Spleen (tissue), 11 donors: ENCODE measurements at regions not wholly inside any gene's neighbourhood (a gene's known extent, or its start where the extent isn't known, plus 50 kb on each side); places are given as distances from the start of the nearest gene placed in this dataset.
"Not testable (repeated sequence)": the region's sequence is repeated elsewhere in the genome, so short reads cannot be mapped to it uniquely, and the experiment has no call there.

Experiments
- DNase-seq: peaks from one replicate; pipeline ENCODE4 v3.0.0-alpha.2; 2020
- H3K27ac ChIP-seq, 8 donors: fragments of 200-600 bp; sonication (generic) in 7 of 8; 1 replicate in 4 of 8; 2 replicates in 4 of 8; pipeline versions ENCODE4 v1.5.0 to v1.8.0; 2016 to 2021; ENCODE audit warnings: inconsistent platforms in 4 of 8, mild to moderate bottlenecking in 4 of 8, moderate library complexity in 1 of 8
- H3K27me3 ChIP-seq, 7 donors: fragments of 200-600 bp; sonication (generic) in 6 of 7; replicated peaks in 1 of 7; 1 replicate in 4 of 7; 2 replicates in 3 of 7; pipeline versions ENCODE4 v1.5.0 to v1.8.0; 2016 to 2021; ENCODE audit warnings: inconsistent platforms in 3 of 7, mild to moderate bottlenecking in 1 of 7
- H3K36me3 ChIP-seq, 6 donors: fragments of 200-600 bp; sonication (generic) in 5 of 6; 1 replicate in 4 of 6; 2 replicates in 2 of 6; pipeline versions ENCODE4 v1.5.0 to v1.8.0; 2016 to 2021; ENCODE audit warnings: inconsistent platforms in 2 of 6
- H3K4me1 ChIP-seq, 6 donors: fragments of 200-600 bp; sonication (generic) in 5 of 6; 1 replicate in 3 of 6; 2 replicates in 3 of 6; pipeline versions ENCODE4 v1.5.0 to v1.8.0; 2016 to 2021; ENCODE audit warnings: inconsistent platforms in 3 of 6
- H3K4me3 ChIP-seq, 8 donors: fragments of 200-600 bp; sonication (generic) in 7 of 8; 1 replicate in 4 of 8; 2 replicates in 4 of 8; pipeline versions ENCODE4 v1.5.0 to v1.8.0; 2016 to 2021; ENCODE audit warnings: inconsistent platforms in 4 of 8, mild to moderate bottlenecking in 4 of 8, moderate library complexity in 2 of 8
- H3K9me3 ChIP-seq, 8 donors: fragments of 200-600 bp; sonication (generic) in 7 of 8; 1 replicate in 4 of 8; 2 replicates in 4 of 8; pipeline versions ENCODE4 v1.5.0 to v1.8.0; 2016 to 2021; ENCODE audit warnings: inconsistent platforms in 4 of 8
- POLR2A ChIP-seq, 3 donors: fragments of 450-650 bp; IDR thresholded peaks; one replicate each; pipeline ENCODE4 v1.5.1; 2017; ENCODE audit warnings: antibody characterized with exemption in 3 of 3, mild to moderate bottlenecking in 1 of 3
- POLR2AphosphoS5 ChIP-seq, 3 donors: sonication (generic); formaldehyde crosslinking; IDR thresholded peaks; one replicate each; pipeline ENCODE4 v1.5.1; 2017; ENCODE audit warnings: antibody characterized with exemption in 3 of 3
- WGBS, 5 donors: extraction: QIAGEN DNeasy Blood & Tissue Kit in 3 of 5; methylation state at CpG; one replicate each; pipeline versions ENCODE4 v1.1.5 to v1.1.7; 2013 to 2018; 5-methylcytosine and 5-hydroxymethylcytosine counted together
- intact Hi-C: fragments of 100-400 bp; cut with DNase I; formaldehyde crosslinking; loops from one replicate; pipeline ENCODE4 v1.15.0; 2023; ENCODE audit warnings: low total_unique reads
- TF ChIP-seq, protein P1 (sequence below), 11 experiments: fragments of 200-600 bp in 7 of 11; fragments of 450-650 bp in 4 of 11; sonication (generic) in 4 of 11; IDR thresholded peaks in 8 of 11; conservative IDR thresholded peaks in 3 of 11; 1 replicate in 7 of 11; 2 replicates in 4 of 11; pipeline versions ENCODE4 v1.4.0 to v1.8.0; 2016 to 2021; ENCODE audit warnings: antibody characterized with exemption in 11 of 11, inconsistent platforms in 4 of 11, mild to moderate bottlenecking in 1 of 11
- donor health status: healthy with polysubstance abuse.
- donor health status: DM: no; HTN: no; CAD: no; lungs with moderate emphysema.
- donor health status: DM: no; HTN: no; CAD: no.
- donor health status: Bipolar disorder and iron deficiency.
- donor health status: healthy.
- donor health status: DM: no; HTN: no; CAD: no.
- donor health status: DM: yes; HTN: yes; CAD: no.

DNA sequence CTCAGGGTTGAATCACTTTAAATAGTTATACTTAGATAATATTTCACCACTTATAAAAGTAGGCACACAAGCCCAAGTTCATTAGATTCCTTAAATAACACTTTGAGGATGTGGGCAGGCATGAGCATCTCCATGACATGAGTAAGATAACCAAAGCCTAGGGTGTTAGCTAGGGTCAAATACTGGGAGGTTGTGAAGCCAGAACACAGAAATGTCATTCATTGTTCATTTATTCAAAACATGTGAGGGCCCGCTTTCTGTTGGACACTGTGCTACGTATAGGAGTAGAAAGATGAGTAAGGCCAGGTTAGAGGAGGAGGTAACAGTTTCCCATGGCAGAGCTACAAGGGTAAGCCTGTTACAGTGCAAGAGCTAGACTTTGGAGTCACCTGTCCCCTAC, 93.5 kb upstream of the NEDD4L start:
- 87 to 97% (median 93%) methylated on average over 2 of the region's 2 CpGs for WGBS, 5 donors
- H3K4me3 ChIP-seq: no peak overlapping the region
- intact Hi-C loops: loop anchor here (10.0 kb wide), 1 partner anchor 184 kb away; no protein-coding TSS in a partner anchor
- TF ChIP-seq POLR2A (IDR thresholded peaks at IDR 0.05): no peak
- TF ChIP-seq, protein P1, sequence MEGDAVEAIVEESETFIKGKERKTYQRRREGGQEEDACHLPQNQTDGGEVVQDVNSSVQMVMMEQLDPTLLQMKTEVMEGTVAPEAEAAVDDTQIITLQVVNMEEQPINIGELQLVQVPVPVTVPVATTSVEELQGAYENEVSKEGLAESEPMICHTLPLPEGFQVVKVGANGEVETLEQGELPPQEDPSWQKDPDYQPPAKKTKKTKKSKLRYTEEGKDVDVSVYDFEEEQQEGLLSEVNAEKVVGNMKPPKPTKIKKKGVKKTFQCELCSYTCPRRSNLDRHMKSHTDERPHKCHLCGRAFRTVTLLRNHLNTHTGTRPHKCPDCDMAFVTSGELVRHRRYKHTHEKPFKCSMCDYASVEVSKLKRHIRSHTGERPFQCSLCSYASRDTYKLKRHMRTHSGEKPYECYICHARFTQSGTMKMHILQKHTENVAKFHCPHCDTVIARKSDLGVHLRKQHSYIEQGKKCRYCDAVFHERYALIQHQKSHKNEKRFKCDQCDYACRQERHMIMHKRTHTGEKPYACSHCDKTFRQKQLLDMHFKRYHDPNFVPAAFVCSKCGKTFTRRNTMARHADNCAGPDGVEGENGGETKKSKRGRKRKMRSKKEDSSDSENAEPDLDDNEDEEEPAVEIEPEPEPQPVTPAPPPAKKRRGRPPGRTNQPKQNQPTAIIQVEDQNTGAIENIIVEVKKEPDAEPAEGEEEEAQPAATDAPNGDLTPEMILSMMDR (IDR thresholded peaks at IDR 0.05 in 8 of 11, conservative IDR thresholded peaks at IDR 0.05 in 3 of 11): no peak
- no peak for TF ChIP-seq POLR2AphosphoS5 (IDR thresholded peaks at IDR 0.05)
- H3K27ac ChIP-seq: no peak overlapping the region
- no peaks in the 10 kb centered on the region for H3K4me1 ChIP-seq
- H3K27me3 ChIP-seq: peaks cover 0 to 2% (median 0%) of the 10 kb centered on the region in 7 donors
- H3K36me3 ChIP-seq: no peaks in the 10 kb centered on the region
- DNase-seq: no peak
- no peaks in the 10 kb centered on the region for H3K9me3 ChIP-seq

DNA sequence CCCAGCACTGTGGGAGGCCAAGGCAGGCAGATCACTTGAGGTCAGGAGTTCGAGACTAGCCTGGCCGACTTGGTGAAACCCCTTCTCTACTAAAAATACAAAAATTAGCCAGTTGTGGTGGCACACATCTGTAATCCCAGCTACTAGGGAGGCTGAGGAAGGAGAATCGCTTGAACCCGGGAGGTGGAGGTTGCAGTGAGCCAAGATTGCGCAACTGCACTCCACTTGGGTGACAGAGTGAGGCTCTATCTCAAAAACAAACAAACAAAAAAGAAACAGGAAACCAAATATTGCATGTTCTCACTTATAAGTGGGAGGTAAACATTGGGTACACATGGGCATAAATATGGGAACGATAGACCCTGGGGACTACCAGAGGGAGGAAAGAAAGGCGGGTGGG, 94.7 kb upstream of the NEDD4L start:
- H3K36me3 ChIP-seq, intact Hi-C loops, H3K27me3 ChIP-seq, H3K27ac ChIP-seq, H3K9me3 ChIP-seq, DNase-seq, H3K4me1 ChIP-seq, H3K4me3 ChIP-seq: not testable (repeated sequence)
- 87 to 97% (median 96%) methylated on average over 7 of the region's 7 CpGs for WGBS, 5 donors

DNA sequence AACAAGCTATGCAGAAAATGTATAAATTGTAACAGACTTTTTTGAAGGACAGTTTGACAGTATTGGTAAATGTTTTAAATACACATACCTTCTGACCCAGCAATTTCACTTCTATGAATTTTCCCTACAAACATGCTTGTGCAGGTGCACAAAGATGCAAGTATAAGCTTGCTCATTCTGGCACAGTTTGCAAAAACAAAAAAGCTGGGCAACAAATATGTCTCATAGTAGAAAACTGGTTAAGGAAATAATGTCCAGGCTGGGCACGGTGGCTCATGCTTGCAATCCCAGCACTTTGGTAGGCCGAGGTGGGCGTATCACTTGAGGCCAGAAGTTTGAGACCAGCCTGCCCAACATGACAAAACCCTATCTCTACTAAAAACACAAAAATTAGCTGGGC, 96.9 kb upstream of the NEDD4L start:
- 89 to 99% (median 94%) methylated on average over 3 of the region's 3 CpGs for WGBS, 5 donors
- intact Hi-C loops: no loop called here
- no peaks in the 10 kb centered on the region for H3K27me3 ChIP-seq
- H3K9me3 ChIP-seq: no peaks in the 10 kb centered on the region
- no peaks in the 10 kb centered on the region for H3K36me3 ChIP-seq
- no peak overlapping the region for H3K27ac ChIP-seq
- no peak overlapping the region for H3K4me3 ChIP-seq
- no peak for DNase-seq
- H3K4me1 ChIP-seq: no peaks in the 10 kb centered on the region
- no peak for TF ChIP-seq POLR2AphosphoS5 (IDR thresholded peaks at IDR 0.05)

DNA sequence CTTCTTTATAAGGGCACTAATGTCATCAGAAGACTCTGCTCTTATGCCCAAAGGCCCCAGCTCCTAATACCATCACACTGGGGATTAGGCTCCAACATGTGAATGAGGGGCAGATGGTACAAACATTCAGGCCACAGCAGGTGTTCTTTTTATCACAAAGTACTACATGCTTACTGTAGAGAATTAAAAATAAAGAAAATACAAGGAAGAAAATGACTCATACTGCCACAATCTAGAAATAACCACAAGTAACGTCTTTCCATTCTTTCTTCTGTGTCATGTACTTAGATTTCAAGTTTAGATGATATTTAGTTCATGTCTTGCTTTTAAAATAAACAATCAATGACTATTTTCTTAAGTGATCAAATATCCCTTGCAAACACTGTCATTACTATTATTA, 100.3 kb upstream of the NEDD4L start:
- Histone ChIP-seq H3K9me3 (no peaks in the 10 kb centered on the region), H3K4me1 (no peaks in the 10 kb centered on the region), H3K27me3 (no peaks in the 10 kb centered on the region), H3K36me3 (no peaks in the 10 kb centered on the region), H3K27ac (no peak overlapping the region), H3K4me3 (no peak overlapping the region)
- 64 to 69% (median 68%) methylated on average over 1 of the region's 1 CpG for WGBS, 5 donors
- intact Hi-C loops: no loop called here
- DNase-seq: no peak
- TF ChIP-seq POLR2A (IDR thresholded peaks at IDR 0.05) (no peak), POLR2AphosphoS5 (IDR thresholded peaks at IDR 0.05) (no peak)
- TF ChIP-seq, protein P1 (IDR thresholded peaks at IDR 0.05 in 8 of 11, conservative IDR thresholded peaks at IDR 0.05 in 3 of 11): no peak

DNA sequence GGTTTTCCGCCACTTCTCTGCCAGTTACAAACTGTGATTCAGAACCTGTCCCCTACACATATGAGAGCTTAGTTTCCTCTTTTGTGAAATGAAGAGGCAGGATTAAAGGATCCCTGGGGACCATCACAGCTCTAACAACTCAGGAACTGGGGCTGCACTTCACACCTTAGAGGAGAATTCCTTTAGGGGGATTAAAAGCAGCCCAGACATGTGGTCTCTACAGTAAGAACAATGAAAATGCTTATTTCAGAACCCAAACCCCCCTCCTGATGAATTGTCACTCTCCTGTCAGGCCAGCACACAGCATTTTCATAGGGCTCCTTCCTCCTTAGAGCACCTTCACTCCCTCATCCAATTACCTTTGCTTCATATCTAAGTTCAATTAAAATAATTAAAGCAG, 101.5 kb upstream of the NEDD4L start:
- no peak for DNase-seq
- no peak overlapping the region for H3K4me3 ChIP-seq
- no peaks in the 10 kb centered on the region for H3K4me1 ChIP-seq
- no peak overlapping the region for H3K27ac ChIP-seq
- no peaks in the 10 kb centered on the region for H3K9me3 ChIP-seq
- no peaks in the 10 kb centered on the region for H3K36me3 ChIP-seq
- 91 to 100% (median 95%) methylated on average over 1 of the region's 1 CpG for WGBS, 5 donors
- TF ChIP-seq POLR2AphosphoS5 (IDR thresholded peaks at IDR 0.05): no peak
- TF ChIP-seq POLR2A (IDR thresholded peaks at IDR 0.05): no peak
- TF ChIP-seq, protein P1 (IDR thresholded peaks at IDR 0.05 in 8 of 11, conservative IDR thresholded peaks at IDR 0.05 in 3 of 11): no peak
- H3K27me3 ChIP-seq: no peaks in the 10 kb centered on the region
- intact Hi-C loops: no loop called here
